SK-N-SH (cell line): ENCODE measurements at regions not wholly inside any gene's neighbourhood (a gene's known extent, or its start where the extent isn't known, plus 50 kb on each side); places are given as distances from the start of the nearest gene placed in this dataset.

ENCODE experiments used
- CTCF ChIA-PET: fragments of 300-600, 350-600 bp; formaldehyde crosslinking; extraction: SDS; loops from one replicate; lab custom pipeline; 2021; lab: Yijun Ruan, JAX
- POLR2A ChIA-PET: fragments of 350-600 bp; sonication (Branson Sonifier 250); formaldehyde crosslinking; extraction: SDS; loops from one replicate; lab custom pipeline; 2020; ENCODE audit warnings: antibody characterized with exemption, inconsistent platforms; lab: Yijun Ruan, JAX
- DNase-seq: peaks from one replicate; pipeline ENCODE4 v3.0.0; 2012
- H2AFZ ChIP-seq: fragments of 200-600 bp; sonication (generic); 2 replicates; pipeline ENCODE4 v1.8.1; 2016; ENCODE audit warnings: antibody characterized with exemption, mild to moderate bottlenecking, low read depth
- H3F3A ChIP-seq: fragments of 200-600 bp; sonication (generic); replicated peaks from 2 replicates; pipeline ENCODE3; 2016; ENCODE audit warnings: antibody characterized with exemption, mild to moderate bottlenecking; ENCODE audit not compliant: insufficient read depth
- H3K27ac ChIP-seq, 2 experiments: fragments of 200-500 bp in 1 of 2; fragments of 200-600 bp in 1 of 2; sonication (Bioruptor generic) in 1 of 2; sonication (generic), shearing (Covaris generic) in 1 of 2; 2 replicates each; pipeline versions ENCODE4 v1.5.1 to v1.6.1; 2014 to 2016; ENCODE audit warnings: low read depth in 2 of 2, inconsistent platforms in 1 of 2, low read length in 1 of 2, mild to moderate bottlenecking in 1 of 2, mixed read lengths in 1 of 2
- H3K27me3 ChIP-seq: fragments of 200-600 bp; sonication (generic), shearing (Covaris generic); 2 replicates; pipeline ENCODE4 v1.6.1; 2016; ENCODE audit warnings: mixed run types; ENCODE audit not compliant: insufficient read depth
- H3K36me3 ChIP-seq, 2 experiments: fragments of 200-500 bp in 1 of 2; fragments of 200-600 bp in 1 of 2; sonication (Bioruptor generic) in 1 of 2; sonication (generic) in 1 of 2; replicated peaks in 1 of 2; 2 replicates each; pipeline versions ENCODE3 to v1.5.1; 2014 to 2016; ENCODE audit warnings: low read length in 1 of 2, mild to moderate bottlenecking in 1 of 2; ENCODE audit not compliant: insufficient read depth in 2 of 2, control insufficient read depth in 1 of 2
- H3K4me1 ChIP-seq, 2 experiments: fragments of 200-500 bp in 1 of 2; fragments of 200-600 bp in 1 of 2; sonication (Bioruptor generic) in 1 of 2; sonication (generic), shearing (Covaris generic) in 1 of 2; 2 replicates each; pipeline versions ENCODE4 v1.5.1 to v1.6.1; 2014 to 2016; ENCODE audit warnings: low read depth in 1 of 2, low read length in 1 of 2, mixed run types in 1 of 2; ENCODE audit not compliant: insufficient read depth in 2 of 2, control insufficient read depth in 1 of 2
- H3K4me2 ChIP-seq: fragments of 200-600 bp; sonication (generic), shearing (Covaris generic); 2 replicates; pipeline ENCODE4 v1.6.1; 2017; ENCODE audit warnings: mixed run types
- H3K4me3 ChIP-seq, 2 experiments: fragments of 200-500 bp in 1 of 2; fragments of 200-600 bp in 1 of 2; sonication (Bioruptor generic) in 1 of 2; sonication (generic), shearing (Covaris generic) in 1 of 2; 2 replicates each; pipeline versions ENCODE4 v1.5.1 to v1.8.1; 2014 to 2016; ENCODE audit warnings: low read depth in 2 of 2, inconsistent platforms in 1 of 2, low read length in 1 of 2, mild to moderate bottlenecking in 1 of 2, mixed read lengths in 1 of 2, moderate library complexity in 1 of 2
- H3K79me2 ChIP-seq: fragments of 200-600 bp; sonication (generic); 2 replicates; pipeline ENCODE4 v1.8.1; 2017; ENCODE audit warnings: mild to moderate bottlenecking; ENCODE audit not compliant: insufficient read depth
- H3K9ac ChIP-seq: fragments of 200-600 bp; sonication (generic); 2 replicates; pipeline ENCODE4 v1.6.1; 2017; ENCODE audit warnings: mixed run types
- H3K9me2 ChIP-seq: fragments of 200-600 bp; sonication (generic); 2 replicates; pipeline ENCODE4 v1.6.1; 2017; ENCODE audit warnings: mixed run types
- H3K9me3 ChIP-seq: fragments of 200-600 bp; sonication (generic); 2 replicates; pipeline ENCODE4 v1.6.1; 2017; ENCODE audit warnings: mixed run types, mild to moderate bottlenecking, moderate library complexity
- H4K20me1 ChIP-seq: fragments of 200-600 bp; sonication (generic); 2 replicates; pipeline ENCODE4 v1.6.1; 2017; ENCODE audit warnings: mild to moderate bottlenecking, mixed run types; ENCODE audit not compliant: insufficient read depth
- CHD2 ChIP-seq: fragments of 150-350 bp; IDR thresholded peaks from 2 replicates; pipeline ENCODE4 v1.6.1; 2018; ENCODE audit warnings: low read length; ENCODE audit not compliant: partially characterized antibody
- ELF1 ChIP-seq: IDR thresholded peaks from 2 replicates; pipeline ENCODE4 v1.4.0; 2012
- EP300 ChIP-seq, 2 experiments: IDR thresholded peaks; 2 replicates each; pipeline versions ENCODE4 v1.4.0 to v1.6.1; 2012; ENCODE audit warnings: borderline replicate concordance in 1 of 2, low read depth in 1 of 2, low read length in 1 of 2
- FOXJ3 ChIP-seq: sonication (generic); formaldehyde crosslinking; IDR thresholded peaks from 2 replicates; pipeline ENCODE4 v1.5.1; 2020; ENCODE audit warnings: mild to moderate bottlenecking, missing genetic modification reagents
- FOXM1 ChIP-seq: IDR thresholded peaks from 2 replicates; pipeline ENCODE4 v1.4.0; 2012; ENCODE audit warnings: low read depth, mild to moderate bottlenecking
- GABPA ChIP-seq: IDR thresholded peaks from 2 replicates; pipeline ENCODE4 v1.4.0; 2012; ENCODE audit warnings: low read depth, mild to moderate bottlenecking
- GATA2 ChIP-seq: sonication (generic); formaldehyde crosslinking; IDR thresholded peaks from 2 replicates; pipeline ENCODE4 v1.5.0; 2020; ENCODE audit warnings: mild to moderate bottlenecking, missing genetic modification reagents
- JUND ChIP-seq: IDR thresholded peaks from 2 replicates; pipeline ENCODE4 v1.4.0; 2012
- NFIC ChIP-seq: IDR thresholded peaks from 2 replicates; pipeline ENCODE4 v1.4.0; 2012; ENCODE audit warnings: borderline replicate concordance
- NRF1 ChIP-seq: IDR thresholded peaks from 2 replicates; pipeline ENCODE4 v1.6.1; 2012; ENCODE audit warnings: low read depth, mild to moderate bottlenecking, low read length
- POLR2AphosphoS5 ChIP-seq: IDR thresholded peaks from 2 replicates; pipeline ENCODE4 v1.6.1; 2012; ENCODE audit warnings: low read depth, low read length
- RAD21 ChIP-seq: IDR thresholded peaks from 2 replicates; pipeline ENCODE4 v1.6.1; 2012; ENCODE audit warnings: mild to moderate bottlenecking, low read length
- RCOR1 ChIP-seq: fragments of 150-350 bp; IDR thresholded peaks from 2 replicates; pipeline ENCODE4 v1.6.1; 2017; ENCODE audit warnings: antibody characterized with exemption, low read length
- RXRA ChIP-seq: IDR thresholded peaks from 2 replicates; pipeline ENCODE4 v1.4.0; 2012; ENCODE audit warnings: low read depth, mild to moderate bottlenecking, borderline replicate concordance
- SIN3A ChIP-seq: IDR thresholded peaks from 2 replicates; pipeline ENCODE4 v1.6.1; 2012; ENCODE audit warnings: low read depth, mild to moderate bottlenecking, low read length, moderate library complexity, borderline replicate concordance
- SMC3 ChIP-seq: IDR thresholded peaks from 2 replicates; pipeline ENCODE4 v1.6.1; 2012; ENCODE audit warnings: low read depth, low read length, improper control_type of control experiment
- TAF1 ChIP-seq: IDR thresholded peaks from 2 replicates; pipeline ENCODE4 v1.6.1; 2012; ENCODE audit warnings: low read depth, mild to moderate bottlenecking, low read length, moderate library complexity, borderline replicate concordance
- TCF12 ChIP-seq: IDR thresholded peaks from 2 replicates; pipeline ENCODE4 v1.4.0; 2012
- TEAD4 ChIP-seq: IDR thresholded peaks from 2 replicates; pipeline ENCODE4 v1.4.0; 2012; ENCODE audit warnings: mild to moderate bottlenecking, borderline replicate concordance; ENCODE audit not compliant: insufficient read depth
- YY1 ChIP-seq: IDR thresholded peaks from 2 replicates; pipeline ENCODE4 v1.4.0; 2012; ENCODE audit warnings: low read depth, mild to moderate bottlenecking
- WGBS: methylation state at CpG from one replicate; pipeline ENCODE4 v1.1.6; 2017; ENCODE audit warnings: low lambda C conversion rate; 5-methylcytosine and 5-hydroxymethylcytosine counted together
- TF ChIP-seq, protein P1 (sequence below): IDR thresholded peaks from 2 replicates; pipeline ENCODE4 v1.4.0; 2012; ENCODE audit warnings: low read depth, borderline replicate concordance
- TF ChIP-seq, protein P2 (sequence below): IDR thresholded peaks from 2 replicates; pipeline ENCODE4; 2012
- TF ChIP-seq, protein P3 (sequence below): fragments of 200-600 bp; sonication (generic); IDR thresholded peaks from 2 replicates; pipeline ENCODE4 v1.6.1; 2017; ENCODE audit warnings: antibody characterized with exemption, mild to moderate bottlenecking, moderate library complexity
- TF ChIP-seq, protein P4 (sequence below): fragments of 150-350 bp; IDR thresholded peaks from 2 replicates; pipeline ENCODE4 v1.6.1; 2017; ENCODE audit warnings: antibody characterized with exemption, low read length, low read depth, borderline replicate concordance
- TF ChIP-seq, protein P5 (sequence below): IDR thresholded peaks from 2 replicates; pipeline ENCODE4 v1.4.0; 2012; ENCODE audit warnings: low read depth

DNA sequence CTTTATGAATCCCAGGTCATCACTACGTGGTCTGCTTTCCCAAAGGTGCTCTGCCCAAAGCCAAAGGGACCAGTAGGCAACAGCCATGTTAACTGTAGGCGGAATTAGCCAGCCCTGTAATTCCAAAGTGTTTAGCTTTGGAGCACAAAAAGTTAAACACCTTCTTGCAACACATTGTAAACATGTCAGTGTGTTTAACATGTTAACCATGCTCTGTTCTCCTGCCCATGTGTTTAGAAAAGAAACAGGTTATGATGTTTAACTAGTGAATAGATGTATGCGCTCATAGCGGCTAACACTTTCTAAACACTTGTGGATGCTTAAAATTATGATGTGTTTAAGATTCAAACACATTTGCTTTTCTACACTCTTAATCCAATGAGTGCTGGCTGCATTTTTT, 292.4 kb downstream of the SRBD1 start (continued):
- TF ChIP-seq, protein P1, sequence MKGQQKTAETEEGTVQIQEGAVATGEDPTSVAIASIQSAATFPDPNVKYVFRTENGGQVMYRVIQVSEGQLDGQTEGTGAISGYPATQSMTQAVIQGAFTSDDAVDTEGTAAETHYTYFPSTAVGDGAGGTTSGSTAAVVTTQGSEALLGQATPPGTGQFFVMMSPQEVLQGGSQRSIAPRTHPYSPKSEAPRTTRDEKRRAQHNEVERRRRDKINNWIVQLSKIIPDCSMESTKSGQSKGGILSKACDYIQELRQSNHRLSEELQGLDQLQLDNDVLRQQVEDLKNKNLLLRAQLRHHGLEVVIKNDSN: no peak
- no peak for TF ChIP-seq TAF1
- no peak for TF ChIP-seq RXRA
- TF ChIP-seq NRF1: no peak
- no peak for TF ChIP-seq RCOR1
- TF ChIP-seq, protein P2, sequence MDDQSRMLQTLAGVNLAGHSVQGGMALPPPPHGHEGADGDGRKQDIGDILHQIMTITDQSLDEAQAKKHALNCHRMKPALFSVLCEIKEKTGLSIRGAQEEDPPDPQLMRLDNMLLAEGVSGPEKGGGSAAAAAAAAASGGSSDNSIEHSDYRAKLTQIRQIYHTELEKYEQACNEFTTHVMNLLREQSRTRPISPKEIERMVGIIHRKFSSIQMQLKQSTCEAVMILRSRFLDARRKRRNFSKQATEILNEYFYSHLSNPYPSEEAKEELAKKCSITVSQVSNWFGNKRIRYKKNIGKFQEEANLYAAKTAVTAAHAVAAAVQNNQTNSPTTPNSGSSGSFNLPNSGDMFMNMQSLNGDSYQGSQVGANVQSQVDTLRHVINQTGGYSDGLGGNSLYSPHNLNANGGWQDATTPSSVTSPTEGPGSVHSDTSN: no peak
- TF ChIP-seq, all 33 proteins: peak for 0

DNA sequence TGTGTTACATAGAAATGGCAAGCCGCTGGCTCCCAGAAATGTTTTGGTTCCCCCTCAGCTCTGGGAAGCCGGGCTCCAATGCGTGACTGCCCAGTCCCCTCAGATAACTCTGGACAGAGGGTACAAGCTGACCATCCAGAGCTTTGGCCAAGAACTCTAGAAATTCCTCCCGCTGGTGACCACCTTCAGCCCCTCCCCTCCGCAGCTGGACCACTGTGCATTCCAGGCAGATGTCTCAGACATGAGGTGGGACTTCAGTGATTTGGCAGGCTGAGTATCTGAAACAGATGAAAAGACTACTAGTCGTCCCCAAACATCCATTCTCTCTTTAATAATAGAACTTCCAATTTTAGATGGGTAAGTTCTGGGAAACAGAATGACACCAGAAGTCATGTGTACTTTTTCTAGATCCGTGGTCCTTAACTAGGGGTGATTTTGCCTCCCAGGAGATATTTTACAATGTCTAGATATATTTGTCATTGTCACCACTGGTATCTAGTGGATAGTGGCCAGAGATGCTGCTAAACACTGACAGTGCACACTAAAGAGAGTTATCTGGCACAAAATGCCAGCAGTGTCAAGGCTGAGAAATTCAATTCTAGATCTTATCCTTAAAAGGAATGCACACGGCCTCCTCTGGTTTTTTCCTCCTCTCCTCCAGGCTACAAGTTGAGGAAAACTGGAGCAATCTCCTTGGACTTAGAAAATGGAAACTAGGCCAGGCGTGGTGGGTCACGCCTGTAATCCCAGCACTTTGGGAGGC, 294.3 kb downstream of the SRBD1 start:
- peak overlapping the region; percentile 47; the same call in 1 of the 2 replicates for H3K4me2 ChIP-seq
- no peaks in the 10 kb centered on the region for H4K20me1 ChIP-seq
- no peak for TF ChIP-seq SMC3
- TF ChIP-seq, protein P3, sequence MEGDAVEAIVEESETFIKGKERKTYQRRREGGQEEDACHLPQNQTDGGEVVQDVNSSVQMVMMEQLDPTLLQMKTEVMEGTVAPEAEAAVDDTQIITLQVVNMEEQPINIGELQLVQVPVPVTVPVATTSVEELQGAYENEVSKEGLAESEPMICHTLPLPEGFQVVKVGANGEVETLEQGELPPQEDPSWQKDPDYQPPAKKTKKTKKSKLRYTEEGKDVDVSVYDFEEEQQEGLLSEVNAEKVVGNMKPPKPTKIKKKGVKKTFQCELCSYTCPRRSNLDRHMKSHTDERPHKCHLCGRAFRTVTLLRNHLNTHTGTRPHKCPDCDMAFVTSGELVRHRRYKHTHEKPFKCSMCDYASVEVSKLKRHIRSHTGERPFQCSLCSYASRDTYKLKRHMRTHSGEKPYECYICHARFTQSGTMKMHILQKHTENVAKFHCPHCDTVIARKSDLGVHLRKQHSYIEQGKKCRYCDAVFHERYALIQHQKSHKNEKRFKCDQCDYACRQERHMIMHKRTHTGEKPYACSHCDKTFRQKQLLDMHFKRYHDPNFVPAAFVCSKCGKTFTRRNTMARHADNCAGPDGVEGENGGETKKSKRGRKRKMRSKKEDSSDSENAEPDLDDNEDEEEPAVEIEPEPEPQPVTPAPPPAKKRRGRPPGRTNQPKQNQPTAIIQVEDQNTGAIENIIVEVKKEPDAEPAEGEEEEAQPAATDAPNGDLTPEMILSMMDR: no peak
- TF ChIP-seq NFIC: peak; percentile 58
- TF ChIP-seq SIN3A: no peak
- TF ChIP-seq JUND: no peak; the same call in 1 of the 2 replicates
- TF ChIP-seq YY1: no peak
- TF ChIP-seq TAF1: no peak
- TF ChIP-seq ELF1: no peak
- no peak for TF ChIP-seq CHD2
- TF ChIP-seq, protein P4, sequence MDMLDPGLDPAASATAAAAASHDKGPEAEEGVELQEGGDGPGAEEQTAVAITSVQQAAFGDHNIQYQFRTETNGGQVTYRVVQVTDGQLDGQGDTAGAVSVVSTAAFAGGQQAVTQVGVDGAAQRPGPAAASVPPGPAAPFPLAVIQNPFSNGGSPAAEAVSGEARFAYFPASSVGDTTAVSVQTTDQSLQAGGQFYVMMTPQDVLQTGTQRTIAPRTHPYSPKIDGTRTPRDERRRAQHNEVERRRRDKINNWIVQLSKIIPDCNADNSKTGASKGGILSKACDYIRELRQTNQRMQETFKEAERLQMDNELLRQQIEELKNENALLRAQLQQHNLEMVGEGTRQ: no peak
- TF ChIP-seq TEAD4: no peak
- TF ChIP-seq NRF1: no peak
- no peak for TF ChIP-seq GABPA
- no peak for TF ChIP-seq POLR2AphosphoS5
- no peak for TF ChIP-seq GATA2 (CRISPR knock-in tag)
- TF ChIP-seq TCF12: peak; percentile 68; the same call in 1 of the 2 replicates
- no peak for TF ChIP-seq FOXJ3 (CRISPR knock-in tag)
- TF ChIP-seq FOXM1: no peak
- TF ChIP-seq, protein P5, sequence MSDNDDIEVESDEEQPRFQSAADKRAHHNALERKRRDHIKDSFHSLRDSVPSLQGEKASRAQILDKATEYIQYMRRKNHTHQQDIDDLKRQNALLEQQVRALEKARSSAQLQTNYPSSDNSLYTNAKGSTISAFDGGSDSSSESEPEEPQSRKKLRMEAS: no peak
- no peak for TF ChIP-seq RAD21
- TF ChIP-seq RXRA: no peak
- TF ChIP-seq, protein P2: peak; percentile 75
- peak in 1 of 2 experiments; percentile 43; a peak in 1 of 4 replicates for TF ChIP-seq EP300 (IDR thresholded peaks at IDR 0.05; ENCODE audit: borderline replicate concordance in 1 of 2, low read depth in 1 of 2, low read length in 1 of 2)

More for the DNA sequence above, 294.3 kb downstream of the SRBD1 start:
- Histone ChIP-seq H2AFZ (0 out of 2 replicates have a peak overlapping the region, but pooled peaks have one; percentile 16), H3K27ac (peak overlapping the region in 1 of 2 experiments; percentile 84; a peak in 2 of 4 replicates), H3F3A (peaks cover 16% of the 10 kb centered on the region), H3K9ac (no peak overlapping the region), H3K79me2 (no peaks in the 10 kb centered on the region), H3K4me3 (no peak overlapping the region), H3K9me2 (no peaks in the 10 kb centered on the region), H3K36me3 (no peaks in the 10 kb centered on the region), H3K9me3 (no peaks in the 10 kb centered on the region), H3K27me3 (no peaks in the 10 kb centered on the region), H3K4me1 (peaks cover 0 to 11% of the 10 kb centered on the region in 2 experiments; a peak in 2 of 4 replicates)
- CTCF ChIA-PET: no interaction called here
- 69% methylated on average over 10 of the region's 10 CpGs for WGBS
- DNase-seq: no peak
- POLR2A ChIA-PET: no interaction called here
